ENCODE measurements at regions not wholly inside any gene's neighbourhood (a gene's known extent, or its start where the extent isn't known, plus 50 kb on each side); places are given as distances from the start of the nearest gene placed in this dataset.

DNA sequence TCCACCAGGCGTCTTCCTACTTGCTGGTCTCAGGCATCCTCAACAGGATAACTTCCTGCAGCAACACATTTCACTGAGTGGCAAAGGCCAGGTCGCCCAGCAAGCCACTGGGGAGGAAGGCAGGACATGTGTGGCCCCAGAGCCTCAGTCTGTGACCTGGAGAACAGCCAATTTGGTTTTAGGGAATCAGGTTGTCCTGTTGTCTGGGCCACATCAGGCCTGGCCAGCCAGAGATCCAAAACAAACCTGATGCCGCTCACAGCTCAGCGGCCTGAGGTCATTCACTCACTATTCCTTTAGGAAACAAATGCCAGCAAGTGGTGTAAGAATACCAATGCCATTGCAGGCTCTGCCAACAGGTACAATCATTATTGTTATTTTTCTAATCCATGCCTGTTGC is 210.7 kb downstream of the VAPA start:
- no peak for DNase-seq (ENCODE audit: low spot score)
- in situ Hi-C loops (cut with MboI; ENCODE audit: low sequenced_read_pairs, unreplicated experiment) = no loop called here
- TF ChIP-seq, protein P1, sequence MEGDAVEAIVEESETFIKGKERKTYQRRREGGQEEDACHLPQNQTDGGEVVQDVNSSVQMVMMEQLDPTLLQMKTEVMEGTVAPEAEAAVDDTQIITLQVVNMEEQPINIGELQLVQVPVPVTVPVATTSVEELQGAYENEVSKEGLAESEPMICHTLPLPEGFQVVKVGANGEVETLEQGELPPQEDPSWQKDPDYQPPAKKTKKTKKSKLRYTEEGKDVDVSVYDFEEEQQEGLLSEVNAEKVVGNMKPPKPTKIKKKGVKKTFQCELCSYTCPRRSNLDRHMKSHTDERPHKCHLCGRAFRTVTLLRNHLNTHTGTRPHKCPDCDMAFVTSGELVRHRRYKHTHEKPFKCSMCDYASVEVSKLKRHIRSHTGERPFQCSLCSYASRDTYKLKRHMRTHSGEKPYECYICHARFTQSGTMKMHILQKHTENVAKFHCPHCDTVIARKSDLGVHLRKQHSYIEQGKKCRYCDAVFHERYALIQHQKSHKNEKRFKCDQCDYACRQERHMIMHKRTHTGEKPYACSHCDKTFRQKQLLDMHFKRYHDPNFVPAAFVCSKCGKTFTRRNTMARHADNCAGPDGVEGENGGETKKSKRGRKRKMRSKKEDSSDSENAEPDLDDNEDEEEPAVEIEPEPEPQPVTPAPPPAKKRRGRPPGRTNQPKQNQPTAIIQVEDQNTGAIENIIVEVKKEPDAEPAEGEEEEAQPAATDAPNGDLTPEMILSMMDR (IDR thresholded peaks at IDR 0.05; ENCODE audit: borderline replicate concordance, control extremely low read depth, extremely low read depth, insufficient read depth, missing control alignments) = no peak

DNA sequence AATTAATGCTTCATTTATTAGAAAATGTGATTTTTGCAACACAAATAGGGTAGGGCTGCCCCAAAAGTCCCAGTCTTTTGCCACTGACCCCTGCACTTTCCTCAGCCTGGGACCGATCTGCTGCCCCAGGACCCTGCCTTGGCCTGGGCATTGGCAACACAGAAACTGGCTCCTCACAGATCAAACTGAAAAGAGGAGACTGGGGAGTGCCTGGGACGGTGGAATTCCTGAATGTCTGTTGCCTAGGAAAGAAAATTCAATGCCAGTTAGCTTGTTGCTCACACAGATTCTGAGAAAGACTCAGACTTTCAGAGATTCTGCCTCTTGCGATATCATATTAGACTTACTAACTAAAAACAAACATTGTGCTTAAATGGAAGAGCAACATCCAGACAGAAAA is 211.2 kb downstream of the VAPA start:
- in situ Hi-C loops (cut with MboI; ENCODE audit: low sequenced_read_pairs, unreplicated experiment) = no loop called here
- TF ChIP-seq, protein P1 (IDR thresholded peaks at IDR 0.05; ENCODE audit: borderline replicate concordance, control extremely low read depth, extremely low read depth, insufficient read depth, missing control alignments) = no peak
- no peak for DNase-seq (ENCODE audit: low spot score)

DNA sequence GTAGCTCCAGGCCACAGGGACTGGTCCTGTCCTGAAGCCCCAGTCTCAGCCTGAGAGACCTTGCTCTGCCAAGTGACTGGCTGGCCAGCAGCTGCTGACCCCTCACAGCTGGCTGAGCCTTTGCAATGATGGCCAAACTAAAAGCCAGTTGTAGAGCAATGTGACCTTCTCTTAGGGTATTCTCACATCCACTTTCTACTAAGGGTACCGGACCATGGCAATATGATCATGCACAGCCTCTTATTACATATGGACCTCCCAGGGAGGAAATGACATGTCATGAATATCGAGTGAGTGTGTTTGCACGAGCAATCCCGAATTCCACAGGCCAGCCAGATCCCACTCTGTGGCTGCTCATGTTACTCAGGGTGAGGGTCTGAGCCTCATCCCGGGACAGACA is 213.9 kb downstream of the VAPA start:
- in situ Hi-C loops (cut with MboI; ENCODE audit: low sequenced_read_pairs, unreplicated experiment) = no loop called here
- DNase-seq (ENCODE audit: low spot score) = no peak
- TF ChIP-seq, protein P1 (IDR thresholded peaks at IDR 0.05; ENCODE audit: borderline replicate concordance, control extremely low read depth, extremely low read depth, insufficient read depth, missing control alignments) = no peak

DNA sequence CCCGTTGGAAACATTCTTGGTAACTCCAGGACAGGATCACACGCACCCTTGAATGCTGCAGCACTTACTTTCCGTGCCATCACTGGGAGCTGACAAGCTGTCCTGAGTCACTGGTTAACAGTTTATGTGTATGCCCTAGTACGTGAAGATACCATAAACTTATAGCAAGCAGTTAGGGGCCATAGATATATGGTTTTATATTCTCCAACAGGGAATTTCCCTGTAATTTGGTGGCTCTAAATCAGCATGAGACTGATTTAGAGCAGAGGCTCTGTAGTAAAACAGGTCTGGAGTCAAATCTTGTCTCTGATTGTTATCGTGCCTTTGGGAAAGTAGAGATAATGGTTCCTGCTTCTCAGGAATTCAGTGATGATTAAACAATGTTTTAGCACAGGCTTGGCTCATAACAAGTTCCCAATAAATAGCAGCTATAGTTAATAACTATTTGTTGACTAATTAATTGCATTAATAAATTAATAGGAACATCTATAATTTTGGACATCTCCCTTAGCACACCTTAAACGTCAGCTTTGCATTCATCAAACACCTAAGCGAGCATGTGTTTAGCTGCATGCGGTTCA is 215.2 kb downstream of the VAPA start:
- in situ Hi-C loops (cut with MboI; ENCODE audit: low sequenced_read_pairs, unreplicated experiment) = no loop called here
- no peak for DNase-seq (ENCODE audit: low spot score)

DNA sequence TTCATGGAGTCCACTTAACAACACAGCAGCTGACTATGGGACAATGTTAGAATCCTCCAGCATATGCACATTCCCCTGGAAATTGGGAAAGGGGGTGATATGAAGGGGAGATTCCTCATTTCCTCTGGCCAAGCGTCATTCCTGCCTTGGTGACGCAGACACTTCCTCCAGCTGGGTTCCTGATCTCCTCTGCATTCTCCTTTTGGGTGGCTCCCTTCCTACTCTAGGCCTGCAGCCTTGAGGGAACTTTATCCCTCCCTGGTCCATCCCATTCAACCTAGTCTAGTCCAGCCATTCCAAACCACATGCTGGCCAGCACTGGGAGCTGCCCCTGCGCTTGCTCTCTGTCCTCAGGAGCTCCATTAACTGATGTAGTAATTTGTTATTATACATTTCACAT is 216.8 kb downstream of the VAPA start:
- in situ Hi-C loops (cut with MboI; ENCODE audit: low sequenced_read_pairs, unreplicated experiment) = no loop called here
- no peak for DNase-seq (ENCODE audit: low spot score)
- TF ChIP-seq, protein P1 (IDR thresholded peaks at IDR 0.05; ENCODE audit: borderline replicate concordance, control extremely low read depth, extremely low read depth, insufficient read depth, missing control alignments) = no peak

More for the DNA sequence above, 215.2 kb downstream of the VAPA start:
- TF ChIP-seq, protein P1 (IDR thresholded peaks at IDR 0.05; ENCODE audit: borderline replicate concordance, control extremely low read depth, extremely low read depth, insufficient read depth, missing control alignments) = no peak

DNA sequence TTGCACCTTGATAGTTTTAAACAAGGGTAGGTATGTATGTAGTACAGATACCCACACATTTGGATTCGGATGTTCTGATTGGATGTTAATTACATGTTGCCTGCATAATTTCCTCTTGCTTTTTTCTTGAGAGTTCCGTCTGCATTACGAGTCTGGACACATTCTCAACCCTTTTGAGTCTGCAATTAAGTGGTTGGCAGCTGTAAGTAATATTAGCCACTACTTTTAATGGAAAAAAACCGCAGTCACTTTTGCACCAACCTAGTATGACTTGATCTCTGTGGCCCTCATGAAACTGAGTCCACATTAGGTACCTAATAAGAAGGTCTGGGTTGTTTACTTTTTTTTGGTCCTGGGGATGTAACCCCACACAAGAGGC is 217.3 kb downstream of the VAPA start:
- in situ Hi-C loops (cut with MboI; ENCODE audit: low sequenced_read_pairs, unreplicated experiment) = no loop called here

More for the DNA sequence above, 217.3 kb downstream of the VAPA start:
- no peak for DNase-seq (ENCODE audit: low spot score)
- TF ChIP-seq, protein P1 (IDR thresholded peaks at IDR 0.05; ENCODE audit: borderline replicate concordance, control extremely low read depth, extremely low read depth, insufficient read depth, missing control alignments) = no peak
